GM12891 (cell line): ENCODE measurements at regions not wholly inside any gene's neighbourhood (a gene's known extent, or its start where the extent isn't known, plus 50 kb on each side); places are given as distances from the start of the nearest gene placed in this dataset.

Experiments
- DNase-seq: peaks from one replicate; pipeline ENCODE4 v3.0.0; 2011; ENCODE audit warnings: low spot score; ENCODE audit not compliant: insufficient read length
- FAIRE-seq: peaks from 2 replicates; lab custom pipeline; 2011; peaks lifted over from hg19 to GRCh38; lab: Jason Lieb, UNC
- PAX5 ChIP-seq: IDR thresholded peaks from 2 replicates; pipeline ENCODE4 v1.6.1; 2011; ENCODE audit warnings: low read length, moderate library complexity, mild to moderate bottlenecking; ENCODE audit not compliant: insufficient read depth, severe bottlenecking
- POLR2A ChIP-seq: IDR thresholded peaks from 2 replicates; pipeline ENCODE4 v1.6.1; 2011; ENCODE audit warnings: low read depth, low read length, control low read depth
- POLR2AphosphoS5 ChIP-seq: IDR thresholded peaks from 2 replicates; pipeline ENCODE4 v1.6.1; 2011; ENCODE audit warnings: low read depth, low read length, control low read depth
- POU2F2 ChIP-seq: IDR thresholded peaks from 2 replicates; pipeline ENCODE4 v1.6.1; 2011; ENCODE audit warnings: low read depth, mild to moderate bottlenecking, control low read depth, low read length, moderate library complexity
- SPI1 ChIP-seq: IDR thresholded peaks from 2 replicates; pipeline ENCODE4 v1.6.1; 2011; ENCODE audit warnings: low read depth, low read length, control low read depth
- TAF1 ChIP-seq: IDR thresholded peaks from 2 replicates; pipeline ENCODE4 v1.6.1; 2011; ENCODE audit warnings: low read depth, low read length, control low read depth

DNA sequence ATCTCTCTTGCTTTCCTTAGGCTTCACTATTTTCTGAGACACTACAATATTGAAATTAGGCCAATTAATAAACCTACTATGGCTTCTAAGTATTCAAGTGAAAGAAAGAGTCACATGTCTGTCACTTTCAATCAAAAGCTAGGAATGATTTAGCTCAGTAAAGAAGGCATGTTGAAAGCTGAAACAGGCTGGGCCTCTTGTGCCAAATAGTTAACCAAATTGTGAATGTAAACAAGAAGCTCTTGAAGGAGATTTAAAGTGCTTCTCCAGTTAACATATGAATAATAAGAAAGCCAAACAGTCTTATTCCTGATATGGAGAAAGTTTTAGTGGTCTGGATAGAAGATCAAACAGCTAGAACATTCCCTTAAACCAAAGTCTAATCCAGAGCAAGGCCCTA, 236.3 kb downstream of the OTOR start:
- no peak for TF ChIP-seq SPI1
- no peak for TF ChIP-seq PAX5
- no peak for TF ChIP-seq POLR2AphosphoS5
- TF ChIP-seq POU2F2 = no peak
- TF ChIP-seq POLR2A = no peak
- TF ChIP-seq TAF1 = no peak
- FAIRE-seq (no peak), DNase-seq (no peak)

GRCh38 chr20:17003170-17003870, 223.5 kb upstream of the PCSK2 start:
- FAIRE-seq (no peak), DNase-seq (no peak)
- TF ChIP-seq PAX5 (no peak), TAF1 (no peak), POU2F2 (no peak), SPI1 (no peak), POLR2A (no peak), POLR2AphosphoS5 (no peak)

DNA sequence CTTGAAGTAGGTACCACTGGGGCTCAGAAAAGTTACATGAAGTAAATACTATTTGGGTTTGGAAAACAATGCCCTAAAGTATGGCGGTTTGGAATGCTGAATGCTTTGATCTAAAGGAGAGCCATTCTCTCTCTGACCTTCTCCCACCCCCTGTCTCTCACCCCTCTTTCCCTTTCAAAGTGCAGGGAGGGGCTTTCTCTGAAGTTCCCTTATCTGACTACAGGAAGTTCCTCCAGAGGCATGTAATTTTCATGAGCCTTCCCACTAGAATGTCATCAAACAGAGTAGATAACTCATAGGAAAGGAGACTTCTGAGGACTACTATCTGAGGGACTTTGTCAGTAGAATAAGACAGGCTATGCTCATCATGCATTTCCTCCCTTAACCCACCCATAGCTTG, 216.7 kb upstream of the PCSK2 start:
- DNase-seq (no peak), FAIRE-seq (no peak)
- no peak for TF ChIP-seq PAX5
- TF ChIP-seq POU2F2 = no peak
- no peak for TF ChIP-seq POLR2A
- no peak for TF ChIP-seq SPI1
- TF ChIP-seq TAF1 = no peak
- TF ChIP-seq POLR2AphosphoS5 = no peak

- no peak for FAIRE-seq
- no peak for TF ChIP-seq POLR2A
- TF ChIP-seq TAF1 = no peak
- TF ChIP-seq SPI1 = no peak
- no peak for TF ChIP-seq POLR2AphosphoS5
- TF ChIP-seq POU2F2 = no peak
- no peak for DNase-seq
These were observed 214.2 kb upstream of the PCSK2 start for GRCh38 chr20:17012546-17013226.

GRCh38 chr20:17014217-17014616, 212.6 kb upstream of the PCSK2 start:
- DNase-seq = no peak
- FAIRE-seq = no peak
- TF ChIP-seq PAX5 = no peak
- TF ChIP-seq POLR2A = no peak
- no peak for TF ChIP-seq POU2F2
- no peak for TF ChIP-seq SPI1
- TF ChIP-seq TAF1 = no peak
- TF ChIP-seq POLR2AphosphoS5 = no peak

DNA sequence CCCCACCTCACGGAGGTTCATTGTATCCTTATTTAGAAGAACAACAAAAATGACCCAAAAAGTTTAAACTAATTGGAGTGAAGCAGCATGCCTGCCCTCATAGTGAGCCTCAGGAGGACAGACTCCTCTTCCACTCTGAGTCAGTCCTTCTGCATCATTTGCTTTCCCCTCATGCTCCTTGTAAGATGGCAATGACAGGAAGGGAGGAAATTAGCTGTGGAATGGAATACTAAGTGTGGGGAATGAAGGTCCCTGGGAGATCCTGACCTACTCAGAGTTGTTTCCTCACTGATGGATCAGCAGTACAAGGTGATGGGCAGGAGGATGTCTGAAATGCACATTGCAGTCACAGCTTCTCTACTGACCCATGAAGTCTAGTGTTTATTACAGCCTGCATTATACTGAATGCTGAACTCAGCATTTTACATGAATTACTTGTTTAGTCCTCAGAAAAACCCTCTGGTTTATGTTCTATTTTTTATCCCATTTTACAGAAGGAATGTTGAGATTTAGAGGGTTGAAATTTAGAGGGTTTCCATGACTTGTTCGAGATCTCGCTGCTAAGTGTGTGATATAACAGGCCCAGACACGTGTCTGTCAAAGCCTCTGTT, 212.0 kb upstream of the PCSK2 start:
- DNase-seq = no peak
- TF ChIP-seq POU2F2 (no peak), PAX5 (no peak), SPI1 (no peak), TAF1 (no peak), POLR2A (no peak)
- FAIRE-seq = no peak

GRCh38 chr20:17017232-17017631, 209.6 kb upstream of the PCSK2 start:
- TF ChIP-seq PAX5 = no peak
- no peak for DNase-seq
- no peak for FAIRE-seq

GRCh38 chr20:17021481-17021880, 205.4 kb upstream of the PCSK2 start:
- no peak for DNase-seq
- TF ChIP-seq PAX5 (no peak), SPI1 (no peak), POLR2AphosphoS5 (no peak), TAF1 (no peak), POU2F2 (no peak), POLR2A (no peak)
- FAIRE-seq = no peak

DNA sequence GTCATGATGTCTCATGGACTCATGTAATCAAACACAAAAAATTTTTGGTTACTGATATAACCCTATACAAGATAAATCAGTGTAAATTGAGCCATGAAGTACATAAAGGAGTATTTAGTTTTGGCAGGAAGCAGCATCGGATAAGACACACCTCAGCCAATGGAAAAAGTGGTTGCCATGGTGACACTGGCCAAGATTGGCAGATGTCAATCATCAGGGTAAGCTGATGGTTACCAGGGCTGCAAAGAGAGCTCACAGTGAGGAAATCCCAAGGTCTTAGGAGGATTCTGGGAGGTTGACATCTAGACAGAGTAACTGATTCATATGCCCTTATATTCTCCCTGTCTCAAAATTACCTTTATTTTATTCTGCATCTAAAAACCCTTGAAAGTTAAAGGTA, 203.8 kb upstream of the PCSK2 start:
- FAIRE-seq (no peak), DNase-seq (no peak)
- TF ChIP-seq SPI1 (no peak), POLR2AphosphoS5 (no peak), POLR2A (no peak), PAX5 (no peak), TAF1 (no peak), POU2F2 (no peak)

DNA sequence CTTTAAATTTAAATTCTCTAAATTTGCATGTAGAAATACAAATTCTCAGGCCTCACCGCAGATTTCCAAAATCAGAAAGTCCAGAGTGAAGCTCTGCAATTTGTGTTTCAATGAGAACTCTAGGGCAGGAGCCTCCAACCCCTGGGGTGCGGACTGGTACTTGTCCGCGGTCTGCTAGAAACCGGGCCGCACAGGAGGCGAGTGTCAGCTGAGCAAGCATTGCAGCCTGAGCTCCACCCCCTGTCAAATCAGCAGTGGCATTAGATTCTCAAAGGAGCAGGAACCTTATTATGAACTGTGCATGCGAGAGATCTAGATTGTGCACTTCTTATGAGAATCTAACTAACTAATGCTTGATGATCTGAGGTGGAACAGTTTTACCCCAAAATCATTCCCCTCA, 203.0 kb upstream of the PCSK2 start:
- DNase-seq = no peak
- TF ChIP-seq POLR2A (no peak), SPI1 (no peak), POLR2AphosphoS5 (no peak), POU2F2 (no peak), PAX5 (no peak), TAF1 (no peak)
- FAIRE-seq = no peak
